ENCODE measurements at regions not wholly inside any gene's neighbourhood (a gene's known extent, or its start where the extent isn't known, plus 50 kb on each side); places are given as distances from the start of the nearest gene placed in this dataset.

GRCh38 chr17:53483704-53484103 lies 339.0 kb upstream of the KIF2B start:
- TF ChIP-seq CTCF (conservative IDR thresholded peaks at IDR 0.05) (no peak), EZH2 (IDR thresholded peaks at IDR 0.05; ENCODE audit: low read depth) (no peak)
